CD14-positive monocyte (primary cell): ENCODE measurements at regions not wholly inside any gene's neighbourhood (a gene's known extent, or its start where the extent isn't known, plus 50 kb on each side); places are given as distances from the start of the nearest gene placed in this dataset.

Source experiments
- DNase-seq, 3 donors: peaks; one replicate each; pipeline ENCODE4 v3.0.0-alpha.2; 2011 to 2022
- H2AFZ ChIP-seq: 2 replicates; pipeline ENCODE4 v1.6.0; 2012; ENCODE audit warnings: mild to moderate bottlenecking, low read depth, low read length, inconsistent platforms; ENCODE audit not compliant: insufficient read depth, poor library complexity, severe bottlenecking
- H3K27ac ChIP-seq, 2 donors: 1 replicate in 1 of 2; 2 replicates in 1 of 2; pipeline ENCODE4 v1.5.1; 2012 to 2013; ENCODE audit warnings: low read length in 2 of 2, control low read depth in 1 of 2, inconsistent platforms in 1 of 2, low read depth in 1 of 2, mild to moderate bottlenecking in 1 of 2
- H3K27me3 ChIP-seq, 2 donors: one replicate each; pipeline versions ENCODE4 v1.6.0 to v1.6.1; 2011 to 2013; ENCODE audit warnings: low read length in 2 of 2; ENCODE audit not compliant: control insufficient read depth in 2 of 2, insufficient read depth in 2 of 2
- H3K36me3 ChIP-seq, 2 donors: replicated peaks in 1 of 2; 1 replicate in 1 of 2; 2 replicates in 1 of 2; pipeline versions ENCODE4 v1.5.1 to v1.6.1; 2012 to 2013; ENCODE audit warnings: low read length in 2 of 2, control low read depth in 1 of 2, inconsistent platforms in 1 of 2, mild to moderate bottlenecking in 1 of 2; ENCODE audit not compliant: insufficient read depth in 2 of 2, control insufficient read depth in 1 of 2
- H3K4me1 ChIP-seq, 2 donors: 1 replicate in 1 of 2; 2 replicates in 1 of 2; pipeline versions ENCODE4 v1.5.1 to v1.6.1; 2012 to 2013; ENCODE audit warnings: low read length in 2 of 2, control low read depth in 1 of 2, inconsistent platforms in 1 of 2, mild to moderate bottlenecking in 1 of 2, moderate library complexity in 1 of 2; ENCODE audit not compliant: insufficient read depth in 2 of 2, control insufficient read depth in 1 of 2
- H3K4me2 ChIP-seq: replicated peaks from 2 replicates; pipeline ENCODE3; 2012; ENCODE audit warnings: low read length, moderate library complexity, mild to moderate bottlenecking; ENCODE audit not compliant: poor library complexity, severe bottlenecking; ENCODE audit errors: extremely low read depth
- H3K4me3 ChIP-seq, 3 experiments: fragments of 200-600 bp in 1 of 3; sonication (generic) in 1 of 3; replicated peaks in 1 of 3; 1 replicate in 2 of 3; 2 replicates in 1 of 3; pipeline ENCODE4 v1.5.1; 2011 to 2013; ENCODE audit warnings: low read length in 3 of 3, mild to moderate bottlenecking in 3 of 3, control low read depth in 2 of 3, low read depth in 2 of 3, inconsistent platforms in 1 of 3, moderate library complexity in 1 of 3
- H3K79me2 ChIP-seq: 2 replicates; pipeline ENCODE4 v1.6.0; 2012; ENCODE audit warnings: mild to moderate bottlenecking, control low read depth, inconsistent platforms, low read length, moderate library complexity; ENCODE audit not compliant: insufficient read depth
- H3K9ac ChIP-seq: 2 replicates; pipeline ENCODE4 v1.6.0; 2017; ENCODE audit warnings: low read length, mild to moderate bottlenecking; ENCODE audit not compliant: insufficient read depth, poor library complexity, severe bottlenecking
- H3K9me3 ChIP-seq, 2 donors: replicated peaks in 1 of 2; 1 replicate in 1 of 2; 2 replicates in 1 of 2; pipeline versions ENCODE4 v1.5.1 to v1.6.1; 2012 to 2013; ENCODE audit warnings: low read length in 2 of 2, control low read depth in 1 of 2; ENCODE audit not compliant: control insufficient read depth in 1 of 2, insufficient read depth in 1 of 2
- H4K20me1 ChIP-seq: 2 replicates; pipeline ENCODE4 v1.6.0; 2012; ENCODE audit warnings: mild to moderate bottlenecking, low read length, control low read depth, moderate library complexity; ENCODE audit not compliant: insufficient read depth
- H3K27ac Mint-ChIP-seq, 7 donors: one replicate each; pipeline ENCODE4 v1.8.0; 2020; ENCODE audit warnings: mild to moderate bottlenecking in 7 of 7, mixed read lengths in 7 of 7, moderate library complexity in 6 of 7, inconsistent platforms in 2 of 7
- H3K27me3 Mint-ChIP-seq, 3 donors: one replicate each; pipeline ENCODE4 v1.8.0; 2021 to 2022; ENCODE audit warnings: low read depth in 3 of 3, mild to moderate bottlenecking in 3 of 3, mixed read lengths in 3 of 3, moderate library complexity in 3 of 3, inconsistent platforms in 1 of 3
- H3K36me3 Mint-ChIP-seq, 2 donors: one replicate each; pipeline ENCODE4 v1.8.0; 2020; ENCODE audit warnings: mixed read lengths in 2 of 2, inconsistent platforms in 1 of 2, mild to moderate bottlenecking in 1 of 2
- H3K4me1 Mint-ChIP-seq: one replicate; pipeline ENCODE4 v1.8.0; 2020; ENCODE audit warnings: mild to moderate bottlenecking, mixed read lengths
- H3K4me3 Mint-ChIP-seq, 2 donors: one replicate each; pipeline ENCODE4 v1.8.0; 2020; ENCODE audit warnings: mild to moderate bottlenecking in 2 of 2, mixed read lengths in 2 of 2, moderate library complexity in 1 of 2
- H3K9me3 Mint-ChIP-seq, 7 donors: one replicate each; pipeline ENCODE4 v1.8.0; 2020 to 2022; ENCODE audit warnings: mixed read lengths in 7 of 7, mild to moderate bottlenecking in 6 of 7, moderate library complexity in 6 of 7, inconsistent platforms in 2 of 7
- CTCF ChIP-seq: fragments of 200-600 bp; IDR thresholded peaks from one replicate; pipeline ENCODE4 v1.8.0; 2022; ENCODE audit warnings: antibody characterized with exemption, mild to moderate bottlenecking
- WGBS: methylation state at CpG from one replicate; pipeline ENCODE4 v1.1.5; 2013; ENCODE audit warnings: missing lambda C conversion rate; ENCODE audit not compliant: insufficient coverage; 5-methylcytosine and 5-hydroxymethylcytosine counted together
- intact Hi-C, 2 donors: fragments of 100-400 bp; cut with micrococcal nuclease; formaldehyde crosslinking; loops; one replicate each; pipeline versions ENCODE4 v1.15.0 to v1.15.1; 2023

GRCh38 chr10:57986422-57986821 is 281.3 kb downstream of the IPMK start:
- Histone ChIP-seq H3K9ac (no peak overlapping the region), H3K27me3 (no peaks in the 10 kb centered on the region), H3K36me3 (no peaks in the 10 kb centered on the region), H3K9me3 (no peaks in the 10 kb centered on the region), H3K27ac (no peak overlapping the region), H3K4me3 (no peak overlapping the region), H2AFZ (no peak overlapping the region), H3K4me1 (no peaks in the 10 kb centered on the region), H4K20me1 (no peaks in the 10 kb centered on the region), H3K79me2 (no peaks in the 10 kb centered on the region), H3K4me2 (no peak overlapping the region)
- Mint-ChIP-seq H3K27ac (no peak overlapping the region), H3K4me1 (no peaks in the 10 kb centered on the region), H3K4me3 (no peak overlapping the region), H3K27me3 (peaks cover 0 to 3% (median 0%) of the 10 kb centered on the region in 3 donors), H3K9me3 (peaks cover 0 to 2% (median 0%) of the 10 kb centered on the region in 7 donors), H3K36me3 (no peaks in the 10 kb centered on the region)
- no peak for TF ChIP-seq CTCF
- DNase-seq: no peak
- no CpG with 5 or more reads among the region's 1 CpG for WGBS
- intact Hi-C loops: no loop called here

GRCh38 chr10:57983281-57983791 is 284.4 kb downstream of the IPMK start:
- no peaks in the 10 kb centered on the region for H3K27me3 ChIP-seq
- Mint-ChIP-seq H3K9me3 (peaks cover 0 to 5% (median 2%) of the 10 kb centered on the region in 7 donors), H3K4me3 (no peak overlapping the region), H3K4me1 (no peaks in the 10 kb centered on the region), H3K36me3 (no peaks in the 10 kb centered on the region), H3K27me3 (peaks cover 0 to 3% (median 2%) of the 10 kb centered on the region in 3 donors), H3K27ac (no peak overlapping the region)
- intact Hi-C loops: no loop called here
- H3K27ac ChIP-seq: no peak overlapping the region
- no peaks in the 10 kb centered on the region for H4K20me1 ChIP-seq
- no peaks in the 10 kb centered on the region for H3K36me3 ChIP-seq
- no peaks in the 10 kb centered on the region for H3K79me2 ChIP-seq
- no peak overlapping the region for H3K4me2 ChIP-seq
- no peak overlapping the region for H3K9ac ChIP-seq
- DNase-seq: no peak
- WGBS: 60% methylated on average over 1 of the region's 3 CpGs
- H2AFZ ChIP-seq: no peak overlapping the region
- TF ChIP-seq CTCF: no peak
- no peak overlapping the region for H3K4me3 ChIP-seq
- H3K4me1 ChIP-seq: no peaks in the 10 kb centered on the region
- no peaks in the 10 kb centered on the region for H3K9me3 ChIP-seq
